ENCODE measurements at regions not wholly inside any gene's neighbourhood (a gene's known extent, or its start where the extent isn't known, plus 50 kb on each side); places are given as distances from the start of the nearest gene placed in this dataset.

DNA sequence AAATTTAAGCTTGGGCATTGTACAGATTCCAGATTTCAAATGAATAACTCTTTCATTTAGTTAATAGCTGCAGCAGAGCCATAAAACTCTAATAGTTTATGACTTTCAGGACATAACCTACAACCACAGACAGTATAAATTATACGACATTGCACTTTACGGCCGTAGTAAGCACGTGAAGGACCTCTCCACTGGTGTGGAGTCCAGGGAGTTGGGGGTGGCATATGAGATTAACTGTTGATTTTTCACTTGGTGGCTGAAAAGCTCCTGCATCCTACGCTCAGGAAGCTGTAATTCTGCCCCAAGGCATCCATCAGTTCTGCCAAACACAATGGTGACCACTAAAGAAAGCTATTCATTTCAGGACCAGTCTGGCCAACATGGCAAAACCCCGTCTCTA is 376.2 kb downstream of the SOX11 start:
- H3K27me3 ChIP-seq (ENCODE audit: control insufficient read depth, insufficient read depth, low read length), result no peaks in the 10 kb centered on the region
- intact Hi-C loops (cut with micrococcal nuclease; ENCODE audit: unreplicated experiment) (no loop called here), in situ Hi-C loops (cut with HindIII; ENCODE audit: low pct_unique_long_range_greater_than_20kb, low sequenced_read_pairs) (no loop called here)
- CTCF ChIA-PET, result no interaction called here
- no peak for ATAC-seq
- BruUV-seq (replicated peaks), result no TSS peak
- H3K4me3 ChIP-seq (ENCODE audit: low read depth in 2 of 2, low read length in 2 of 2), result no peak overlapping the region
- no peak for DNase-seq (ENCODE audit: low read depth, low spot score)
- POLR2A ChIA-PET, result no interaction called here
- no peak overlapping the region for H3K27ac ChIP-seq (ENCODE audit: low read length)
- H3K4me1 ChIP-seq (ENCODE audit: control insufficient read depth, insufficient read depth, low read length), result no peaks in the 10 kb centered on the region
- H3K9me3 ChIP-seq (ENCODE audit: control insufficient read depth, insufficient read depth, low read depth, low read length), result no peaks in the 10 kb centered on the region
- TF ChIP-seq, protein P1, sequence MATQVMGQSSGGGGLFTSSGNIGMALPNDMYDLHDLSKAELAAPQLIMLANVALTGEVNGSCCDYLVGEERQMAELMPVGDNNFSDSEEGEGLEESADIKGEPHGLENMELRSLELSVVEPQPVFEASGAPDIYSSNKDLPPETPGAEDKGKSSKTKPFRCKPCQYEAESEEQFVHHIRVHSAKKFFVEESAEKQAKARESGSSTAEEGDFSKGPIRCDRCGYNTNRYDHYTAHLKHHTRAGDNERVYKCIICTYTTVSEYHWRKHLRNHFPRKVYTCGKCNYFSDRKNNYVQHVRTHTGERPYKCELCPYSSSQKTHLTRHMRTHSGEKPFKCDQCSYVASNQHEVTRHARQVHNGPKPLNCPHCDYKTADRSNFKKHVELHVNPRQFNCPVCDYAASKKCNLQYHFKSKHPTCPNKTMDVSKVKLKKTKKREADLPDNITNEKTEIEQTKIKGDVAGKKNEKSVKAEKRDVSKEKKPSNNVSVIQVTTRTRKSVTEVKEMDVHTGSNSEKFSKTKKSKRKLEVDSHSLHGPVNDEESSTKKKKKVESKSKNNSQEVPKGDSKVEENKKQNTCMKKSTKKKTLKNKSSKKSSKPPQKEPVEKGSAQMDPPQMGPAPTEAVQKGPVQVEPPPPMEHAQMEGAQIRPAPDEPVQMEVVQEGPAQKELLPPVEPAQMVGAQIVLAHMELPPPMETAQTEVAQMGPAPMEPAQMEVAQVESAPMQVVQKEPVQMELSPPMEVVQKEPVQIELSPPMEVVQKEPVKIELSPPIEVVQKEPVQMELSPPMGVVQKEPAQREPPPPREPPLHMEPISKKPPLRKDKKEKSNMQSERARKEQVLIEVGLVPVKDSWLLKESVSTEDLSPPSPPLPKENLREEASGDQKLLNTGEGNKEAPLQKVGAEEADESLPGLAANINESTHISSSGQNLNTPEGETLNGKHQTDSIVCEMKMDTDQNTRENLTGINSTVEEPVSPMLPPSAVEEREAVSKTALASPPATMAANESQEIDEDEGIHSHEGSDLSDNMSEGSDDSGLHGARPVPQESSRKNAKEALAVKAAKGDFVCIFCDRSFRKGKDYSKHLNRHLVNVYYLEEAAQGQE (IDR thresholded peaks at IDR 0.05; ENCODE audit: insufficient read depth in 1 of 2, low read depth in 2 of 2, low read length in 1 of 2), result no peak
- TF ChIP-seq SIN3A (IDR thresholded peaks at IDR 0.05; ENCODE audit: borderline replicate concordance, insufficient read depth, low read depth, low read length) (no peak), POLR2AphosphoS5 (IDR thresholded peaks at IDR 0.05; ENCODE audit: low read depth, low read length) (no peak), TCF7L2 (IDR thresholded peaks at IDR 0.05; ENCODE audit: low read depth, low read length) (no peak)
- TF ChIP-seq, protein P2, sequence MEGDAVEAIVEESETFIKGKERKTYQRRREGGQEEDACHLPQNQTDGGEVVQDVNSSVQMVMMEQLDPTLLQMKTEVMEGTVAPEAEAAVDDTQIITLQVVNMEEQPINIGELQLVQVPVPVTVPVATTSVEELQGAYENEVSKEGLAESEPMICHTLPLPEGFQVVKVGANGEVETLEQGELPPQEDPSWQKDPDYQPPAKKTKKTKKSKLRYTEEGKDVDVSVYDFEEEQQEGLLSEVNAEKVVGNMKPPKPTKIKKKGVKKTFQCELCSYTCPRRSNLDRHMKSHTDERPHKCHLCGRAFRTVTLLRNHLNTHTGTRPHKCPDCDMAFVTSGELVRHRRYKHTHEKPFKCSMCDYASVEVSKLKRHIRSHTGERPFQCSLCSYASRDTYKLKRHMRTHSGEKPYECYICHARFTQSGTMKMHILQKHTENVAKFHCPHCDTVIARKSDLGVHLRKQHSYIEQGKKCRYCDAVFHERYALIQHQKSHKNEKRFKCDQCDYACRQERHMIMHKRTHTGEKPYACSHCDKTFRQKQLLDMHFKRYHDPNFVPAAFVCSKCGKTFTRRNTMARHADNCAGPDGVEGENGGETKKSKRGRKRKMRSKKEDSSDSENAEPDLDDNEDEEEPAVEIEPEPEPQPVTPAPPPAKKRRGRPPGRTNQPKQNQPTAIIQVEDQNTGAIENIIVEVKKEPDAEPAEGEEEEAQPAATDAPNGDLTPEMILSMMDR (IDR thresholded peaks at IDR 0.05), result no peak
- no peaks in the 10 kb centered on the region for H3K36me3 ChIP-seq (ENCODE audit: control insufficient read depth, insufficient read depth, low read length)

DNA sequence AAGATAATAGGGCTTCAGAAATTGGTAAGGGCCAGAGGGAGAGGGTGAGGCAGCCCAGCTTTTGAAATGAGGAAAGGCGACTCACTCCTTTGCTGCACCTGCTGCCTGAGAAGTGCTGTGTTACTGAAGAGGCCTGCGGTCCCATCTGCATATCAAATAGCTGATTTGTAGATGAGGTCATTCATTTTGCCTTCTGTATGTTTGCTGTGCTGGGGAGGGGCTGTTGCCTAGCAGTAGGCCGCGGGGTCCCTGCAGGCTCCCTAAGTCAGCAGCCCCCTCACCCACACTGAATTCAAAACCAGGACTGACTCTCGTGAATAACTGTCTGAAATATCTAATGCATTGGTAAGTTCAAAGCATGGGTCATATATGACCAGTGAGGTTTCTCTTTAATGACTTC is 377.2 kb downstream of the SOX11 start:
- POLR2A ChIA-PET, result no interaction called here
- no TSS peak for BruUV-seq (replicated peaks)
- ATAC-seq, result no peak

More for the DNA sequence above, 377.2 kb downstream of the SOX11 start:
- no peak for DNase-seq (ENCODE audit: low read depth, low spot score)
- Histone ChIP-seq H3K27ac (ENCODE audit: low read length) (no peak overlapping the region), H3K4me1 (ENCODE audit: control insufficient read depth, insufficient read depth, low read length) (no peaks in the 10 kb centered on the region), H3K36me3 (ENCODE audit: control insufficient read depth, insufficient read depth, low read length) (no peaks in the 10 kb centered on the region), H3K9me3 (ENCODE audit: control insufficient read depth, insufficient read depth, low read depth, low read length) (no peaks in the 10 kb centered on the region), H3K4me3 (ENCODE audit: low read depth in 2 of 2, low read length in 2 of 2) (no peak overlapping the region), H3K27me3 (ENCODE audit: control insufficient read depth, insufficient read depth, low read length) (no peaks in the 10 kb centered on the region)
- in situ Hi-C loops (cut with HindIII; ENCODE audit: low pct_unique_long_range_greater_than_20kb, low sequenced_read_pairs), result no loop called here
- intact Hi-C loops (cut with micrococcal nuclease; ENCODE audit: unreplicated experiment), result no loop called here
- TF ChIP-seq SIN3A (IDR thresholded peaks at IDR 0.05; ENCODE audit: borderline replicate concordance, insufficient read depth, low read depth, low read length) (no peak), POLR2AphosphoS5 (IDR thresholded peaks at IDR 0.05; ENCODE audit: low read depth, low read length) (no peak), TCF7L2 (IDR thresholded peaks at IDR 0.05; ENCODE audit: low read depth, low read length) (no peak)
- TF ChIP-seq, protein P2 (IDR thresholded peaks at IDR 0.05), result no peak
- TF ChIP-seq, protein P1 (IDR thresholded peaks at IDR 0.05; ENCODE audit: insufficient read depth in 1 of 2, low read depth in 2 of 2, low read length in 1 of 2), result no peak
- CTCF ChIA-PET, result no interaction called here
